DMS53 treated with DMSO at 0.1 percent for 48 hours (cell line): ENCODE measurements at regions not wholly inside any gene's neighbourhood (a gene's known extent, or its start where the extent isn't known, plus 50 kb on each side); places are given as distances from the start of the nearest gene placed in this dataset.
"Not testable (repeated sequence)": the region's sequence is repeated elsewhere in the genome, so short reads cannot be mapped to it uniquely, and the experiment has no call there.

Experiments used
- DNase-seq: peaks from one replicate; lab custom pipeline; 2025; ENCODE audit not compliant: unreplicated experiment; lab: John Stamatoyannopoulos, UW

DNA sequence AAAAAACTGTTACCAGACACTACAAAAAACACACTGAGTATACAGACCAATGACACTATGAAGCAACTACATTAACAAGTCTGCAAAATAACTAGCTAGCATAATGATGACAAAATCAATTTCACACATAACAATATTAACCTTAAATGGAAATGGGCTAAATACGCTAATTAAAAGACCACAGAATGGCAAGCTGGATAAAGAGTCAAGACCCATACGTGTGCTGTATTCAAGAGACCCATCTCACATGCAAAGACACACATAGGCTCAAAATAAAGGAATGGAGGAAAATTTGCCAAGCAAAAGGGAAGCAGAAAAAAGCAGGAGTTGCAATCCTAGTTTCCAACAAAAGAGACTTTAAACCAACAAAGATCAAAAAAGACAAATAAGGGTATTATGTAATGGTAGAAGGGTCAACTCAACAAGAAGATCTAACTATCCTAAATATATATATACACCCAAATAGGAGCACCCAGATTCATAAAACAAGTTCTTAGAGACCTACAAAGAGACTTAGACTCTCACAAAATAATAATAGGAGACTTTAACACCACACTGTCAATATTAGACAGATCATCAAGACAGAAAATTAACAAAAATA lies 158.6 kb downstream of the ALDH8A1 start:
- DNase-seq, result not testable (repeated sequence)

GRCh38 chr6:134787261-134787877 lies 162.5 kb downstream of the ALDH8A1 start:
- no peak for DNase-seq

DNA sequence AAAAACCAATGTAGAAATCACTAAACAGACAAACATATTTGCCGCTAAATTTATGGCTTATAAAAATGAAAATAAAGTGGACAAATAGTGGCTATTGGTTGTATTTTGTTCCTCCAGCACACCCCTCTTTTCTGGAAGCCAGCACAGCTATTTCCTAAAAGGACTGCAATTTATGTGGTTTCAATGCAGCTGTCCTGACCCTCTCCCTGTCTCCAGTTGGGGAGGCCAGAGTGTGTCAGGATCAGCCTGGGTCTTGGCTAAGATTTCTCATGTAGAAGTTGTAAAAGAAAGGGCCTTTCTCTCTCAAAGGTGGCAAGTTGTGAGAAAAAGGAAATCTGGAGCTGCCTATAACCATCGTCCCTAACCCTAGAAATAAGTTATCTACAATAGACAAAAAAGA lies 165.6 kb downstream of the ALDH8A1 start:
- no peak for DNase-seq

DNA sequence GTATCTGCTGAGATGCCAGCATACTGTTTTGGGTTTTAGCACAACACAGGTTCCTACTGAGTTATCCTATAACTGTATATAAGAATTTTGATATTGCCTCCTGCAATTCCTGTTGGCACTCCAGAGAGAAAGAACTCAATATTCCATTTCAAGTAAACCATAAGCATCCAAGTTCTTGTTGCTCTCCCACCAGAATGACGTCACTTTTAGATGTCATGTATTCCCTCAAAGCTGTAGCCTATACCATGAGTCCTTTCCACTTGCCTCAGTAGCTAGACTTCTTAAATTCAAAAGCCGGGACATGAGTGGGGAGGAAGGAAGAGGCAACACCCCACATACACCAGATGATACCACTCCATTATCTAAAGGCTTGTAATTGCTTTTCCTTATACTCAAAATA lies 171.5 kb downstream of the ALDH8A1 start:
- DNase-seq, result no peak

DNA sequence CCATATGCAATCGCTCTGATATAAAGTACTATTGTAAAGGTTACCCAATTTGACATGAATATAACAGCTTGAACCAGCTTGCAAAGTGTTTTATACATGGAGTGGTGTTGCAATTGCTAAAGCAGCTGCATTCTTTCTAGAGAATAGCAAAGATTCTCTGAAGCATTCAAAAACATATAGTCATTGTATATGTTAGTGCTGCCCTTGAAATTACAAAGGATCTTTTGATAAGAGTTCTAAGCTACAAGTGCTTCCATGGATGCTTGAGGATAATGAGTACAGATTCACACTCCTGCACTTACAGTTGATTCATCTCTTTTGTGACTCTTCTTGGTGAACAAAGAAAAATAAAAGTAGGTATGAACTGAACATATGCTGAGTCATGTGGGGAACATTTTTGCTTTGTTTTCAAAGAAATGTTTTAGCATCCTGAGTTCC lies 175.7 kb downstream of the ALDH8A1 start:
- no peak for DNase-seq

DNA sequence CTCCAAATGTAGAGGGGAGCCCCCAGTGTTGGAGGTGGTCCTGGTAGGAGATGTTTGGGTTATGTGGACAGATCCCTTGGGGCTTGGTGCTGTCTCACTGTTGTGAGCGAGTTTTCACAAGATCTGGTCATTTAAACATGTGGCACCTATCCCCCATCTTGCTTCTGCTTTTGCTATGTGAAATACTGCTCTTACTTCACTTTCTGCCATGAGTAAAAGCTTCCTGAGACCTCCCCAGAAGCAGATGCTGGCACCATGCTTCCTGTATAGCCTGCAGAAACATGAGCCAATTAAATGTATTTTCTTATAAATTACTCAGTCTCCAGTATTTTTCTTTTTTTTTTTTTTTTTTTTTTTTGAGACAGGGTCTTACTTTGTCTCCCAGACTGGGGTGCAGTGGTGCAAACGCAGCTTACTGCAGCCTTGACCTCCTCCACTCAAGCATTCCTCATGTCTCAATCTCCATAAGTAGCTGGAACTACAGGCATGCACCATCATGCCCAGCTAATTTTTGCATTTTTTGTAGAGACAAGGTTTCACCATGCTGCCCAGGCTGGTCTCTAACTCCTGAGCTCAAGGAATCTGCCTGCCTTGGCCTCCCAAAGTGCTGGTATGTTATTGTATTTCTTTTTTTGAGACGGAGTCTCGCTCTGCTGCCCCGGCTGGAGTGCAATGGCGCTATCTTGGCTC lies 177.1 kb downstream of the ALDH8A1 start:
- DNase-seq, result no peak

DNA sequence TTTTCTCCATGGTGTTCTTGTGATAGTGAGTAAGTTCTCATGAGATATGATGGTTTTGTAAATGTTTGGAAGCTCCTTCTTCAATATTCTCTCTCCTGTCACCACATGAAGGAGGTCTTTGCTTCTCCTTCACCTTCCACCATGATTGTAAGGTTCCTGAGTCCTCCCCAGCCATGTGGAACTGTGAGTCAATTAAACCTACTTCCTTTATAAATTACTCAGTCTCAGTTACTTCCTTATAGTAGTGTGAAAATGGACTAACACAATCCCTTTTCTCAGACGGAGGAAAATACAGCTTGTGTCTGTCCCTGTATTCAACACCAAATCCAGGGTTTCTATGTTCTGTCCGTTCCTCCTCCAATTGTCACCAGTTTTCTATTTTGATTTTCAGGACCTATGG lies 181.0 kb downstream of the ALDH8A1 start:
- DNase-seq, result no peak

DNA sequence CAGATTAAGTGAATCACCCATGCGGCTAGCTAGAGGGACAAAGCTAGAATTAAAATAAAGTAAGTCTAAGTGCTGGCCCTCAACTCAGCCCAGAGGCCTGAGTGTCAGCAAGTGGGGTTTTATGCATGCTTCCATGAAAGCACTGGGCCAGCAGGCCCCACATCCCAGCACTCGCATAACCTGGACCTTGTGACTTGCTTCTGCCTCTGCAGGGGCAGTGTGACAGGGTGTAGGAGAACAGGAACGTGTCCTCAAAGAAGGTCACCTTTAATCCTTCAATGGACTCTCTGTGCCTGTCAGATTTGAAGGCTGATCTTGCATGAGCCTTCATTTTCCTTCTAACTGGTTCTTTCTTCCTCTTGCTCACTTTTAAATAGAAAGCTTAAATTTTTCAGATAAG lies 183.4 kb downstream of the ALDH8A1 start:
- DNase-seq, result no peak

DNA sequence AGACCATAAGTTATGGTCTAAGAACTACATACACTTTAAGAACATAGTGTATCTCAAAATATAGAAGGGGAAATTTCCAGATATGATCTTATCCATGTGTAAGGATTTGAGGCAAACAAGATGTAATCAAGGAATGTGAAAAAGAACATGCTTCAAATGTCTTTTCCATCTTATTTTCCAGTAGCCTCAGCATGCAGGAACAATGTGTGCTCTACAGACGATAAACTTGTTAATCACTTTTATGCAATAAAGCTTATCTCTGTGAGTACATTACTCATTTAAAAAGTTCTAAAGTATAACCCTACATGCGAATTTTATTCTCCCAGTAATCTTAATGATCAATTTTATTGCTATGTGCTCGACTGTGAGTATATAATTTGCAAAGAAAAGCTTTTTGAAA lies 185.2 kb downstream of the ALDH8A1 start:
- DNase-seq, result no peak

- not testable (repeated sequence) for DNase-seq
These were observed 186.3 kb downstream of the ALDH8A1 start for GRCh38 chr6:134763575-134763974.

DNA sequence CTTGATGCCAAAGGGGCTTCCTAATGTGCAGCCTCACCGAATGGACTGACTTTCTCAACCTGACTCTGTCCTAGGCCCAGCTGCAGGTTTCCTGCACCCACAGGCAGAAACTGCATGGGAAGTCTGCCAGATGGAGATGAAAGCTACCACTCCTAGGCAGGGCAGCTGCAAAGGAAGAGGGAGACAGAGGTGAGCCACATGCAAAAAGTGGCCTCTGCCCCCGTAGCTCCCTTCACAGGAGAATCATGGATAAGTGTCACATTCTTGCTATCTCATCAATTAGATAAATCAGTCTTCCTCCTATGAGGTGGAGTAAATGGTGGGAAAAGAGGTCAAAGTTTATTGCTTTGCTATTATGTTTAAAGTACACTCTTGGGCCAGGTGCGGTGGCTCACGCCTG lies 191.3 kb downstream of the ALDH8A1 start:
- no peak for DNase-seq

DNA sequence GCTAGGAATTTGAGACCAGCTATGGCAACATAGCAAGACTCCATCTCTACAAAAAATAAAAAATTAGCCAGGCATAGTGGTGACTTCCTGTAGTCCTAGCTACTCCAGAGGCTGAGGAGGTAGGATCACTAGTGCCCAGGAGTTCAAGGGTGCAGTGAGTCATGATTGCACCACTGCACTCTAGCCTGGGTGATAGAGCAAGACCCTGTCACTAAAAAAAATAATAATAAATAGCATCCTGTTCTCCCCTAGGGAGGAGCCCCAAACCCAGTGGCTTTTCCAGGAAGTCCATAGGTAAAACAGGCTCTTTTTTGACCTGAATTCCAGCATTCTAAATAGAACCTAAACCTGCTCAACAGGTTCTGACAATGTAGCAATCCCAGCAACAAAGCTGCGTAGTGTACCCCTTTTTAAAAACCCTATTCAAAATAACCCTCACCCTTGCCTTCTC lies 192.0 kb downstream of the ALDH8A1 start:
- DNase-seq, result peak; percentile 5

DNA sequence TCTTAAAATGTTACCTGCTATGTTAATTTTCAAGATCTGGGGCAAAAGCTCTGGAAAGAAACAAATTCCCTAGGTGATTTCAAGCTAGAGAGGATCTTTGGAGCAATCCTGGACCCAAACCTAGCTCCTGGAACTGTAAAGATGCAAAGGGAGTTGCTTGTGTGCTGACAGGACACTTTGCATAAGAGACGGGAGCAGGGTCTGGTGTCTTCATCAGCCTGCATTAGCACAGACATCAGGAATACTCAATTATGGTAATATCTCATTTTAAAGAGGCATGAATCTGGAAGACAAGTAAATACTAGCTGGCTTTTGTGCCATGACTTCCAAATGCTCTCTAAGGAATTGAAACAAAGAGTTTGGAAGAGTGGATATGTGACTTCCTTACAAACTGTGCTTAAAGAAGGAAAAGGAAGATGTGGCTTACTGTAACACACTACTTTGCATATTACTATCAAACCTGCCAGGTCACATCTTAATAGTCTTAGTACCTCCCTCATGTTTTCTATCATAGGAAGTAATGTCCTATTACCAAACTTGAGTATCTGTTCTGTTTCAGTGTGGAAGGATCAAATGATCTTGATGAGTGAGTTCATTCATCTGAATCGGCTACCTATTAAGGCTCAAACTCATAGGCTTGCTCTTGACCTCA lies 193.4 kb downstream of the ALDH8A1 start:
- no peak for DNase-seq

DNA sequence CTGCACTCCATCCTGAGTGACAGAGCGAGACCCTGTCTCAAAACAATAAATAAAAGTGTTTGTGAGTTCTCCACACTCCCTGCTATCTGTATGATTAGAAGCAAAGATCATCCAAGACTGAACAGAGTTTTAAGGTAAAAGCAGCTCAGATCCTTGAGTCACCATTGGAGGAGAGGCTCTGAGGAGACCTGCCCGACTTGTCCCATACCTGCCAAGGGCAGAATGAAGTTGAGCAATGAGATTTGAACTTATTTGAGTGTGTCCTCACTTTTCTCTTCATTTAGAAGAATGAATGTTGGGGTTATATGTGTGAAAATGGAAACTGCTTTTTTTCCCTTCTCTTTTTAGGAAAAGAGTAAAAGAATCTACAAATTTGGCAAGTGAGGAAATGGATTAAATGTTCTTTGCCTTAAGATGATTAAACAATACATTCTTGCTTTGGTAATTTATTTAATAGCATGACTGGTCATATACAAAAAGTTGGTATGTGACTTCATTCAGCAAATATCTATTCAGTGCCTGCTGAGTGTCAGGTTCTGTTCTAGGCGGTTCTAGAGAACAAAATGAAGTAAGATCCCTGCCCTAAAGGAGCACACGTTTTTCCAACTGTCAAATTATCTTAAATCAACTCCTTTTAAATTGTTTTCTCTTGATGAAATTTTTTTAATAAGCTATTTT lies 195.7 kb downstream of the ALDH8A1 start:
- no peak for DNase-seq

GRCh38 chr6:134753001-134753400 lies 196.9 kb downstream of the ALDH8A1 start:
- no peak for DNase-seq

DNA sequence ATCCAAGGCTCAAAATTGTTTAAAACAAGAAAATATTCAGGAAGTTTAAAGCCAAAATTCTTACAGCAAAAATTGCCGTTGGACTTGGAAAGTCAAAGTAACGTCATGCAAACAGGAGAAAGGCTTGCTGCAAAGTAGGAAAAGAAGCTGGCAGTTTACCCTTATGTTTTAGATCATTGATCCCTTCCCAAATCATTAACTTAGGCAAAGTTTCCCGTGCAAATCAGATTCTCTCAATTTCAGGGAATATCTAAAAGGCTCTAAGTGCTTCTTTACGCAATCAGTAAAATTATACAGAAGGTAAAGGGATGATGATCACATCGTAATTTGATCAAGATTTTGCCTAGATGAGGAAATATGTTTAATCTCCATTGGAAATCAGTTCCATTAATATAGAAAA lies 197.5 kb downstream of the ALDH8A1 start:
- no peak for DNase-seq

DNA sequence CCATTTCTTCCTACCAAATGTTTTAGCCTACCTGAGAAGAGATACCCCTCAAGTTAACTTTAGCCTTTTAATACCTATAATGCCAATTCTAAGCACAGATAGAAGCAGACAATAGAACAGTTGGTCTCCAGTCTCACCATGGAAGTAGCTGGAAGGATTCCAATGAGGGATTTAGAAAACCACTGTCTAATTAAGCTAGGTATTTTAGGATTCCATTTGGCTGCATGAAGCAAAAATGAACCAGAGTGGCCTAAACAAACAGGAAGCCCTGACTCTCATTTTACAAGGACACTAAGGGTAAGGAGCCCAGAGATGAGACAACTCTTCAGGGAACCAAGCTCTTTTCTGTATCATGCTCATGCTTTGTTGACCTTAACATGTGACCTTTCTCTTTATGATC lies 199.2 kb downstream of the ALDH8A1 start:
- DNase-seq, result no peak

DNA sequence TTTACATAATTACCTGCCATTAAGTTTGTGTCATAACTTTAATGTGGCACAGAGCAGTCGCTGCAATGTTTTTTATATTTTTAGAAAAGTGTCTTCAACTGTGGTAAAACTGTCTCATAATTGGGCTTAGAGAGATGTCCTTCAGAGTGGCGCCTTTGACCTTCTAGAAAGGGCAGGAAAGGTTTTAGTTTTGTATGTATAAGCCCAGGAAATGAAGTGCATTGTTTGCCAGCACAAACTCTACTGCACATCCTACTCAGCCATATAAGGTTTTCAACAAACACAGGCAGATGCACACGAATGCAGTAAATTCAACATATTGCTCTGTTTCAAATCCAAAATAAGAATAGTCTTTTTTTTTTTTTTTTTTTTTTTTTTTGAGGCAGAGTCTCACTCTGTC lies 201.4 kb downstream of the ALDH8A1 start:
- DNase-seq, result no peak

- not testable (repeated sequence) for DNase-seq
These were observed 202.7 kb downstream of the ALDH8A1 start for GRCh38 chr6:134747197-134747596.

DNA sequence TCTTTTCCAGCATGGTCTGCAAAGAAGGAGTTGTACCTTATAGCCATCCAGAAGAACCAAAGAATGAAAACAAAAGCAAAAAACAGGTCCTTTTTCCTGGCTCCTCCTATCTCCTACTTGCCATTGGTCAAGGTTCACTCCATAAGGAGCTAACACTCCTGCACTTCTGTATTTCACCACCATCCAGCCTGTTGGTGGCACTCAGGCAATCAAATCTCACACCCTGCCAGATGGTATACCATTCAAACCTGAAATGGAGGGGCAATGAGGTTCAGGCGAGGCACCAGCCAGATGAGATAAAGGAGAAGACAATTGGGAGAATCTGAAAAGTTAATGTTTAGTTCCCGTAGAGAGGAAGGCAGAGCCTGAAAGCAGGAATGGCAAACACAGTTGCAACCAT lies 203.8 kb downstream of the ALDH8A1 start:
- no peak for DNase-seq

- DNase-seq, result not testable (repeated sequence)
These were observed 204.7 kb downstream of the ALDH8A1 start for GRCh38 chr6:134745192-134745591.
